Endodermal cell (in vitro differentiated cells): ENCODE measurements at regions not wholly inside any gene's neighbourhood (a gene's known extent, or its start where the extent isn't known, plus 50 kb on each side); places are given as distances from the start of the nearest gene placed in this dataset.
A peak's percentile ranks its signal among the peaks of the same experiment; 100 is the strongest.

Experiments
- DNase-seq: peaks from one replicate; pipeline ENCODE4 v3.0.0-alpha.2; 2017
- H3K27ac ChIP-seq: 2 replicates; pipeline ENCODE4 v1.5.1; 2013; ENCODE audit warnings: mild to moderate bottlenecking, low read depth, low read length, moderate library complexity
- H3K27me3 ChIP-seq: 2 replicates; pipeline ENCODE4 v1.6.1; 2013; ENCODE audit warnings: mild to moderate bottlenecking, low read length, moderate library complexity; ENCODE audit not compliant: insufficient read depth, control insufficient read depth, poor library complexity, severe bottlenecking
- H3K36me3 ChIP-seq: 2 replicates; pipeline ENCODE4 v1.7.0; 2013; ENCODE audit warnings: mild to moderate bottlenecking, low read length, moderate library complexity; ENCODE audit not compliant: control insufficient read depth, insufficient read depth
- H3K4me1 ChIP-seq: one replicate; pipeline ENCODE4 v1.7.0; 2013; ENCODE audit warnings: low read length; ENCODE audit not compliant: control insufficient read depth, insufficient read depth
- H3K4me3 ChIP-seq: 2 replicates; pipeline ENCODE4 v1.5.1; 2013; ENCODE audit warnings: mild to moderate bottlenecking, low read length, moderate library complexity
- H3K9ac ChIP-seq: 2 replicates; pipeline ENCODE4 v1.6.1; 2013; ENCODE audit warnings: mild to moderate bottlenecking, low read length, moderate library complexity; ENCODE audit not compliant: poor library complexity, severe bottlenecking; ENCODE audit errors: extremely low read depth
- H3K9me3 ChIP-seq: 2 replicates; pipeline ENCODE4 v1.6.1; 2013; ENCODE audit warnings: mild to moderate bottlenecking, low read length, moderate library complexity; ENCODE audit not compliant: control insufficient read depth
- H3K27ac Mint-ChIP-seq: 2 replicates; pipeline ENCODE4 v1.8.0; 2020; ENCODE audit warnings: mixed read lengths
- H3K27me3 Mint-ChIP-seq: 2 replicates; pipeline ENCODE4 v1.8.0; 2021; ENCODE audit warnings: mild to moderate bottlenecking, mixed read lengths; ENCODE audit not compliant: insufficient read depth
- H3K36me3 Mint-ChIP-seq: 2 replicates; pipeline ENCODE4 v1.8.0; 2020; ENCODE audit warnings: low read depth, mixed read lengths
- H3K4me1 Mint-ChIP-seq: 2 replicates; pipeline ENCODE4 v1.8.0; 2020; ENCODE audit warnings: mixed read lengths
- H3K4me3 Mint-ChIP-seq: 2 replicates; pipeline ENCODE4 v1.8.0; 2020; ENCODE audit warnings: mild to moderate bottlenecking, moderate library complexity, mixed read lengths
- H3K9me3 Mint-ChIP-seq: 2 replicates; pipeline ENCODE4 v1.8.0; 2020; ENCODE audit warnings: mild to moderate bottlenecking, mixed read lengths
- CTCF ChIP-seq: fragments of 200-600 bp; sonication (generic); conservative IDR thresholded peaks from 2 replicates; pipeline ENCODE4 v1.5.0; 2021; ENCODE audit warnings: antibody characterized with exemption, mild to moderate bottlenecking
- WGBS, 2 experiments: methylation state at CpG; one replicate each; pipeline versions ENCODE4 v1.1.5 to v1.1.7; 2013; ENCODE audit warnings: missing lambda C conversion rate in 2 of 2, mixed read lengths in 1 of 2; ENCODE audit not compliant: insufficient coverage in 1 of 2, insufficient read length in 1 of 2; 5-methylcytosine and 5-hydroxymethylcytosine counted together

- Mint-ChIP-seq H3K27ac (no peak overlapping the region), H3K27me3 (no peaks in the 10 kb centered on the region), H3K36me3 (no peaks in the 10 kb centered on the region), H3K4me3 (no peak overlapping the region), H3K4me1 (peaks cover 9% of the 10 kb centered on the region), H3K9me3 (no peaks in the 10 kb centered on the region)
- Histone ChIP-seq H3K36me3 (no peaks in the 10 kb centered on the region), H3K27ac (no peak overlapping the region), H3K9me3 (no peaks in the 10 kb centered on the region), H3K4me3 (no peak overlapping the region), H3K4me1 (no peaks in the 10 kb centered on the region), H3K27me3 (no peaks in the 10 kb centered on the region), H3K9ac (no peak overlapping the region)
- DNase-seq: peak; percentile 90
- TF ChIP-seq CTCF: no peak
- WGBS, 2 experiments: 11% methylated on average over 1 of the region's 1 CpG; no CpG with 5 or more reads in 1 of the 2 experiments
Measured at GRCh38 chr18:21167641-21168377, 56.2 kb upstream of the ROCK1 start.

- Mint-ChIP-seq H3K9me3 (no peaks in the 10 kb centered on the region), H3K4me3 (no peak overlapping the region), H3K27me3 (no peaks in the 10 kb centered on the region), H3K27ac (no peak overlapping the region), H3K36me3 (no peaks in the 10 kb centered on the region), H3K4me1 (peaks cover 9% of the 10 kb centered on the region)
- Histone ChIP-seq H3K4me3 (no peak overlapping the region), H3K27me3 (no peaks in the 10 kb centered on the region), H3K36me3 (no peaks in the 10 kb centered on the region), H3K9ac (no peak overlapping the region), H3K27ac (no peak overlapping the region), H3K9me3 (no peaks in the 10 kb centered on the region), H3K4me1 (no peaks in the 10 kb centered on the region)
- DNase-seq: no peak
- WGBS, 2 experiments: 86% methylated on average over 1 of the region's 2 CpGs; no CpG with 5 or more reads in 1 of the 2 experiments
- TF ChIP-seq CTCF: no peak
Measured at GRCh38 chr18:21168880-21169279, 57.3 kb upstream of the ROCK1 start.

- no peak overlapping the region for H3K27ac ChIP-seq
- Mint-ChIP-seq H3K27ac (no peak overlapping the region), H3K27me3 (peaks cover 13% of the 10 kb centered on the region), H3K36me3 (no peaks in the 10 kb centered on the region), H3K9me3 (no peaks in the 10 kb centered on the region), H3K4me3 (no peak overlapping the region), H3K4me1 (no peaks in the 10 kb centered on the region)
- TF ChIP-seq CTCF: no peak
- H3K27me3 ChIP-seq: no peaks in the 10 kb centered on the region
- no peak overlapping the region for H3K4me3 ChIP-seq
- no peak overlapping the region for H3K9ac ChIP-seq
- H3K9me3 ChIP-seq: no peaks in the 10 kb centered on the region
- no peaks in the 10 kb centered on the region for H3K4me1 ChIP-seq
- H3K36me3 ChIP-seq: no peaks in the 10 kb centered on the region
- no peak for DNase-seq
- 93 to 97% methylated on average over 5 of the region's 6 CpGs for WGBS, 2 experiments
Measured at GRCh38 chr18:21177822-21178221, 64.2 kb upstream of the GREB1L start.
